HEK293T (cell line): ENCODE measurements at regions not wholly inside any gene's neighbourhood (a gene's known extent, or its start where the extent isn't known, plus 50 kb on each side); places are given as distances from the start of the nearest gene placed in this dataset.

ENCODE experiments used
- ARNT ChIP-seq: fragments of 450-650 bp; IDR thresholded peaks from 2 replicates; pipeline ENCODE4 v1.6.1; 2017; ENCODE audit warnings: mild to moderate bottlenecking
- BHLHE40 ChIP-seq: fragments of 450-650 bp; IDR thresholded peaks from 2 replicates; pipeline ENCODE4 v1.6.1; 2016; ENCODE audit warnings: mild to moderate bottlenecking, moderate library complexity, borderline replicate concordance
- CTBP1 ChIP-seq: fragments of 450-650 bp; IDR thresholded peaks from 2 replicates; pipeline ENCODE4 v1.6.1; 2016; ENCODE audit warnings: borderline replicate concordance
- ELF4 ChIP-seq: fragments of 450-650 bp; IDR thresholded peaks from 2 replicates; pipeline ENCODE4 v1.6.1; 2017; ENCODE audit warnings: antibody characterized with exemption
- FOXK2 ChIP-seq: fragments of 450-650 bp; IDR thresholded peaks from 2 replicates; pipeline ENCODE4 v1.6.1; 2016; ENCODE audit warnings: mild to moderate bottlenecking
- FOXM1 ChIP-seq: fragments of 450-650 bp; IDR thresholded peaks from 2 replicates; pipeline ENCODE4 v1.6.1; 2017; ENCODE audit warnings: mild to moderate bottlenecking, borderline replicate concordance
- HDGF ChIP-seq: fragments of 450-650 bp; IDR thresholded peaks from 2 replicates; pipeline ENCODE4 v1.6.1; 2017; ENCODE audit warnings: antibody characterized with exemption, borderline replicate concordance
- NFRKB ChIP-seq: fragments of 450-650 bp; IDR thresholded peaks from 2 replicates; pipeline ENCODE4 v1.6.1; 2016; ENCODE audit warnings: mild to moderate bottlenecking, moderate library complexity
- SP1 ChIP-seq: fragments of 450-650 bp; IDR thresholded peaks from 2 replicates; pipeline ENCODE4 v1.6.1; 2017
- SUZ12 ChIP-seq: fragments of 450-650 bp; IDR thresholded peaks from 2 replicates; pipeline ENCODE4 v1.6.1; 2016; ENCODE audit warnings: mild to moderate bottlenecking
- TARDBP ChIP-seq: fragments of 450-650 bp; IDR thresholded peaks from 2 replicates; pipeline ENCODE4 v1.6.1; 2016
- ZNF384 ChIP-seq: fragments of 450-650 bp; IDR thresholded peaks from 2 replicates; pipeline ENCODE4 v1.6.1; 2016

GRCh38 chr2:225739328-225739727 lies 339.8 kb downstream of the NYAP2 start:
- no peak for TF ChIP-seq FOXK2
- TF ChIP-seq BHLHE40, result no peak
- no peak for TF ChIP-seq FOXM1
- TF ChIP-seq ZNF384, result no peak
- no peak for TF ChIP-seq NFRKB
- TF ChIP-seq ELF4, result no peak
- TF ChIP-seq TARDBP, result no peak
- no peak for TF ChIP-seq SUZ12
- no peak for TF ChIP-seq ARNT
- no peak for TF ChIP-seq CTBP1
- TF ChIP-seq SP1, result no peak
- TF ChIP-seq HDGF, result no peak
